H1 (cell line): ENCODE measurements at regions not wholly inside any gene's neighbourhood (a gene's known extent, or its start where the extent isn't known, plus 50 kb on each side); places are given as distances from the start of the nearest gene placed in this dataset.

ENCODE experiments used
- CTCF ChIA-PET: fragments of 300-600 bp; sonication (Branson Sonifier 250); formaldehyde crosslinking; loops from one replicate; lab custom pipeline; 2021; ENCODE audit not compliant: partially characterized antibody; lab: Charles Lee
- POLR2A ChIA-PET: fragments of 300-600 bp; sonication (Branson Sonifier 250); formaldehyde crosslinking; loops from one replicate; lab custom pipeline; 2021; ENCODE audit warnings: inconsistent platforms; ENCODE audit not compliant: partially characterized antibody; lab: Charles Lee
- DNase-seq, 2 experiments: peaks; one replicate each; pipeline versions ENCODE4 v3.0.0 to v3.0.0-alpha.2; 2010 to 2022; ENCODE audit warnings: low spot score in 2 of 2, low read depth in 1 of 2, mixed read lengths in 1 of 2
- FAIRE-seq: peaks from 2 replicates; lab custom pipeline; 2011; peaks lifted over from hg19 to GRCh38; lab: Jason Lieb, UNC
- H2AFZ ChIP-seq: 2 replicates; pipeline ENCODE4 v1.8.1; 2012; ENCODE audit warnings: low read length, inconsistent platforms
- H2AK5ac ChIP-seq: 2 replicates; pipeline ENCODE4 v1.6.1; 2013; ENCODE audit warnings: low read depth, low read length
- H2BK120ac ChIP-seq: replicated peaks from 2 replicates; pipeline ENCODE3; 2013; ENCODE audit warnings: low read depth, low read length, inconsistent platforms
- H2BK12ac ChIP-seq: 2 replicates; pipeline ENCODE4 v1.6.1; 2013; ENCODE audit warnings: low read depth, low read length
- H2BK15ac ChIP-seq: 2 replicates; pipeline ENCODE4 v1.6.1; 2013; ENCODE audit warnings: low read length
- H2BK20ac ChIP-seq: 2 replicates; pipeline ENCODE4 v1.6.1; 2013; ENCODE audit warnings: low read length
- H2BK5ac ChIP-seq: 2 replicates; pipeline ENCODE4 v1.6.1; 2013; ENCODE audit warnings: low read depth, low read length
- H3K14ac ChIP-seq: 2 replicates; pipeline ENCODE4 v1.6.1; 2013; ENCODE audit warnings: inconsistent platforms; ENCODE audit not compliant: insufficient read length
- H3K18ac ChIP-seq: 2 replicates; pipeline ENCODE4 v1.6.1; 2013; ENCODE audit warnings: low read length; ENCODE audit errors: extremely low read depth
- H3K23ac ChIP-seq: 2 replicates; pipeline ENCODE4 v1.6.1; 2013; ENCODE audit warnings: inconsistent platforms; ENCODE audit not compliant: insufficient read length
- H3K23me2 ChIP-seq: 2 replicates; pipeline ENCODE4 v1.6.1; 2013; ENCODE audit warnings: low read depth, low read length
- H3K27ac ChIP-seq: 2 replicates; pipeline ENCODE4 v1.6.1; 2011; ENCODE audit warnings: low read depth, low read length, inconsistent platforms
- H3K27me3 ChIP-seq, 4 experiments: replicated peaks in 1 of 4; 1 replicate in 1 of 4; 2 replicates in 3 of 4; pipeline versions ENCODE4 v1.6.1 to v1.8.1; 2011 to 2013; ENCODE audit warnings: low read length in 3 of 4, mild to moderate bottlenecking in 3 of 4, inconsistent platforms in 2 of 4, mixed read lengths in 2 of 4, moderate library complexity in 1 of 4; ENCODE audit not compliant: control insufficient read depth in 3 of 4, insufficient read depth in 3 of 4; ENCODE audit errors: extremely low read depth in 1 of 4
- H3K36me3 ChIP-seq, 4 experiments: 2 replicates each; pipeline versions ENCODE4 v1.6.1 to v1.8.1; 2011 to 2013; ENCODE audit warnings: mild to moderate bottlenecking in 4 of 4, low read length in 3 of 4, moderate library complexity in 2 of 4, control low read depth in 1 of 4, inconsistent platforms in 1 of 4; ENCODE audit not compliant: insufficient read depth in 4 of 4, control insufficient read depth in 2 of 4
- H3K4ac ChIP-seq: replicated peaks from 2 replicates; pipeline ENCODE3; 2013; ENCODE audit warnings: low read length, low read depth, mixed read lengths, inconsistent platforms; ENCODE audit not compliant: insufficient read length
- H3K4me1 ChIP-seq, 4 experiments: replicated peaks in 1 of 4; 1 replicate in 1 of 4; 2 replicates in 3 of 4; pipeline versions ENCODE4 v1.6.1 to v1.8.1; 2011 to 2013; ENCODE audit warnings: low read length in 3 of 4, inconsistent platforms in 2 of 4, mixed read lengths in 1 of 4; ENCODE audit not compliant: insufficient read depth in 4 of 4, control insufficient read depth in 3 of 4
- H3K4me2 ChIP-seq, 2 experiments: 2 replicates each; pipeline versions ENCODE4 v1.6.1 to v1.8.1; 2011 to 2013; ENCODE audit warnings: low read depth in 2 of 2, low read length in 2 of 2, control low read depth in 1 of 2, inconsistent platforms in 1 of 2, mild to moderate bottlenecking in 1 of 2; ENCODE audit not compliant: insufficient read depth in 1 of 2
- H3K4me3 ChIP-seq, 4 experiments: fragments of 200-600, 300-600 bp in 1 of 4; sonication (generic), shearing (Covaris generic), sonication (Bioruptor Twin) in 1 of 4; 2 replicates each; pipeline versions ENCODE4 v1.5.1 to v1.8.1; 2011 to 2016; ENCODE audit warnings: low read length in 4 of 4, low read depth in 3 of 4, control low read depth in 2 of 4, inconsistent platforms in 2 of 4, mild to moderate bottlenecking in 2 of 4, mixed read lengths in 1 of 4, moderate library complexity in 1 of 4; ENCODE audit not compliant: insufficient read depth in 2 of 4; ENCODE audit errors: extremely low read depth in 1 of 4
- H3K56ac ChIP-seq: replicated peaks from 2 replicates; pipeline ENCODE3; 2013; ENCODE audit warnings: low read depth, mild to moderate bottlenecking, mixed read lengths, low read length, inconsistent platforms; ENCODE audit not compliant: insufficient read length
- H3K79me1 ChIP-seq: 2 replicates; pipeline ENCODE4 v1.6.1; 2013; ENCODE audit warnings: low read depth, low read length, control low read depth
- H3K79me2 ChIP-seq, 2 experiments: 2 replicates each; pipeline versions ENCODE4 v1.6.1 to v1.8.1; 2012 to 2013; ENCODE audit warnings: low read length in 2 of 2, mild to moderate bottlenecking in 2 of 2, inconsistent platforms in 1 of 2; ENCODE audit not compliant: insufficient read depth in 2 of 2, control insufficient read depth in 1 of 2
- H3K9ac ChIP-seq, 4 experiments: replicated peaks in 1 of 4; 1 replicate in 1 of 4; 2 replicates in 3 of 4; pipeline versions ENCODE4 v1.6.1 to v1.8.1; 2011 to 2013; ENCODE audit warnings: low read depth in 3 of 4, low read length in 3 of 4, control low read depth in 2 of 4, mild to moderate bottlenecking in 2 of 4, moderate library complexity in 2 of 4, inconsistent platforms in 1 of 4; ENCODE audit errors: extremely low read depth in 1 of 4
- H3K9me3 ChIP-seq, 2 experiments: 2 replicates each; pipeline versions ENCODE4 v1.6.1 to v1.8.1; 2012 to 2013; ENCODE audit warnings: mild to moderate bottlenecking in 2 of 2, moderate library complexity in 2 of 2, control low read depth in 1 of 2, inconsistent platforms in 1 of 2, low read depth in 1 of 2, low read length in 1 of 2, mixed read lengths in 1 of 2; ENCODE audit not compliant: insufficient read depth in 2 of 2
- H4K20me1 ChIP-seq, 2 experiments: replicated peaks in 1 of 2; 2 replicates each; pipeline versions ENCODE3 to v1.8.1; 2011 to 2013; ENCODE audit warnings: inconsistent platforms in 2 of 2, low read length in 2 of 2, mild to moderate bottlenecking in 1 of 2; ENCODE audit not compliant: insufficient read depth in 2 of 2, control insufficient read depth in 1 of 2
- H4K5ac ChIP-seq: 2 replicates; pipeline ENCODE4 v1.6.1; 2013; ENCODE audit warnings: low read length, low read depth, mixed read lengths, inconsistent platforms; ENCODE audit not compliant: insufficient read length
- H4K8ac ChIP-seq: 2 replicates; pipeline ENCODE4 v1.8.0; 2013; ENCODE audit warnings: mild to moderate bottlenecking, moderate library complexity, low read length, inconsistent platforms; ENCODE audit not compliant: insufficient read depth; ENCODE audit errors: extremely low read depth
- H4K91ac ChIP-seq: replicated peaks from 2 replicates; pipeline ENCODE3; 2013; ENCODE audit warnings: low read length, mixed read lengths, inconsistent platforms; ENCODE audit not compliant: insufficient read length
- JUND ChIP-seq: IDR thresholded peaks from 2 replicates; pipeline ENCODE4 v1.6.1; 2011; ENCODE audit warnings: mild to moderate bottlenecking, improper control_type of control experiment, low read length
- KDM5A ChIP-seq: fragments of 200-600 bp; IDR thresholded peaks from 2 replicates; pipeline ENCODE4 v1.7.1; 2012; ENCODE audit warnings: mild to moderate bottlenecking, low read length, inconsistent platforms, mixed read lengths
- SP1 ChIP-seq: IDR thresholded peaks from 2 replicates; pipeline ENCODE4 v1.6.1; 2011; ENCODE audit warnings: low read depth, low read length
- WGBS, 2 experiments: shearing (Covaris generic) in 1 of 2; methylation state at CpG; one replicate each; pipeline versions ENCODE4 v1.1.6 to v1.1.7; 2013 to 2015; ENCODE audit warnings: low lambda C conversion rate in 2 of 2, mixed read lengths in 2 of 2, inconsistent platforms in 1 of 2, low coverage in 1 of 2, missing lambda C conversion rate in 1 of 2; ENCODE audit not compliant: insufficient replicate concordance in 2 of 2, insufficient coverage in 1 of 2, insufficient read length in 1 of 2; ENCODE audit errors: extremely low coverage in 1 of 2, missing lambda C conversion rate in 1 of 2; 5-methylcytosine and 5-hydroxymethylcytosine counted together

DNA sequence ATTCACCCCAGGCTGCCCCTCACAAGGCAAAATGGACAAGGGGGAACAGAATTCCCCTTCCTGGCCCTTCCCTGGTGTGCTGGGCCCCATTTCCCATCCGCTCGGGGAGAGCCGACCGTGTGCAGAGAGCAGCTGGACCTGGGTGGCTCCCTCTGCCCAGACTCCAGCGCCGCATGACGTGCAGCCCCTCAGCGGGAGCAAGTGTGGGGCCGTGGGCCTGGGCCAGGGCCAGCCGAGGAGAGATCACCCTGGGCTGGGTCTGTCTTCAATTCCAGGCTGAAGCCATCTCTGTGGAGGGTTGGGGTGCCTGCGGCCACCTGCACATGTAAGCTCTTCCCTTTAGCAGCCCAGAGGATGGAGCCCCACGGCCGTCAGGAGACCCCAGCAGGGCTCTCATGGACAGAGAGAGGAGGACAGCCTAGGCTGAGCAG, 241.8 kb downstream of the TTLL2 start:
- no peaks in the 10 kb centered on the region for H3K36me3 ChIP-seq
- H3K79me1 ChIP-seq, result no peaks in the 10 kb centered on the region
- H3K23me2 ChIP-seq, result no peaks in the 10 kb centered on the region
- H3K27ac ChIP-seq, result no peak overlapping the region
- H4K20me1 ChIP-seq, result no peaks in the 10 kb centered on the region
- H2BK5ac ChIP-seq, result no peak overlapping the region
- H2BK15ac ChIP-seq, result no peak overlapping the region
- H2AFZ ChIP-seq, result no peak overlapping the region
- TF ChIP-seq KDM5A, result no peak
- no peak for TF ChIP-seq JUND
- no peak for TF ChIP-seq SP1
- 90% methylated on average over 13 of the region's 13 CpGs; no CpG with 5 or more reads in 1 of the 2 experiments for WGBS, 2 experiments
- DNase-seq (no peak), FAIRE-seq (no peak)
- H3K4ac ChIP-seq, result no peak overlapping the region
- no peak overlapping the region for H4K91ac ChIP-seq
- no peak overlapping the region for H3K4me2 ChIP-seq
- no peak overlapping the region for H2BK120ac ChIP-seq
- no peak overlapping the region for H3K4me3 ChIP-seq
- H3K79me2 ChIP-seq, result no peaks in the 10 kb centered on the region
- no peak overlapping the region for H3K9ac ChIP-seq
- no peak overlapping the region; the same call in 1 of the 2 replicates for H3K18ac ChIP-seq
- H2BK20ac ChIP-seq, result no peak overlapping the region
- no peak overlapping the region for H2AK5ac ChIP-seq
- H3K4me1 ChIP-seq, result no peaks in the 10 kb centered on the region; a peak in 1 of 7 replicates
- no peak overlapping the region for H2BK12ac ChIP-seq
- no peak overlapping the region for H4K5ac ChIP-seq
- H3K9me3 ChIP-seq, result no peaks in the 10 kb centered on the region
- ChIA-PET POLR2A (no interaction called here), CTCF (interaction anchor here (1.1 kb wide), 1 partner anchor 16 kb away, joined by 3 read pairs; no protein-coding TSS in a partner anchor)
- no peak overlapping the region for H4K8ac ChIP-seq
- no peak overlapping the region for H3K14ac ChIP-seq
- no peak overlapping the region for H3K23ac ChIP-seq
- no peak overlapping the region for H3K56ac ChIP-seq
- no peaks in the 10 kb centered on the region for H3K27me3 ChIP-seq
